ENCODE measurements at regions not wholly inside any gene's neighbourhood (a gene's known extent, or its start where the extent isn't known, plus 50 kb on each side); places are given as distances from the start of the nearest gene placed in this dataset.
"Not testable (repeated sequence)": the region's sequence is repeated elsewhere in the genome, so short reads cannot be mapped to it uniquely, and the experiment has no call there.

- DNase-seq: no peak
These were observed 182.7 kb downstream of the SMC2 start for GRCh38 chr9:104276709-104277245.

DNA sequence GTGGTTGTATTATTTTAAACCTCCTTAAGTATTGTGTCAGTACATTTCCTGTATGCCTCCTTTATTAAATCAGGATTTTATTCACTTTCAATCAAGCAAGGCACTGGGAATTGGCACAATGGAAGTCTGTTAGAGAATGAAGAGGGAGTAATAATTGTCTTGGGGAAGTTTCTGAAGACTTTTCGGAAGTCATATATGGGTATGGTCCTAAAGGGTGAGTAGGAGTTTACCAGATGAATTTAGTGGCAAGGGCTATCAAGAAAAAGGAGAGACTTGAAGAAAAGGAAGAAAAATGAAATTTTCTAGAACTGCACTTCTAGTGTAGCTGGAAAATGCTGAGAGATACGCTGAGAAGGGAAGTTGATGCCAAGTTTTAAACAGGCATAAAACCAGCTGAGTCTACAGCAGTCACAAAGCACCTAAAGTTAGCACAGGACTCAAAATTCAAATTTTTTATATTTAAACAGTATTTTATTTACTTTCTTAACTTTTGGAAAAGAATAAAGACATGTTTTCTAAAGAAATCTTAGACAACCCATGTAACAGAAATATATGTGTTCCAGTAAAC lies 184.9 kb downstream of the SMC2 start:
- DNase-seq: no peak

DNA sequence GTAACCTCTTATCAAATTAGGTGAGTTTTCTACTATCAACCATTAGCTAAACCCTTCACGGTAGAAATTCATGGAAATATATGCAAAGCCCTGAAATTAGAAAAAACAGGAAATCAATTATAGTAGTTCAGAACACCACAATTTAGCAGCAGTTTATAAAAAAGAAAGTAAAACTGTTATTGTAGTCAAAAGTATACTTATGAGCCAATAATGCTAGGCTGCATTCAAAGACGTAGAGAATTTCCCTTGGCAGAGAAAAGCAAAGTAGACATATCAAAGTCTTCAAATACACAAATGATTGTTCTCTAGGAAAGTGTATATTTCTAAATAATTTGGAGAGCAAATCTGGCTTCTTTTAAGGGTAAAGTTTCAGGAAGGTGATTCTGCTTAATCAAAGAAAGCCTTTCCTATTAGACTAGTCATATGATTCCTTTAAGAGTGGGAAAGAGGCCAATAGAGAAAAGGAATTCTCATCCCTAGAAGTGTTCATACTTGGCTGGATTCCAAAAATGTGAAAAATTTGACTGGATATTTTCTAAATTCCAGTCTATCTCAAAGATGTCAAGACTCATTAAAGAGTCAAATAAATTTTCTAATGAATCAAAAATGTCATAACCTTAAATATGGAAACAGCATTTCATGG lies 185.5 kb downstream of the SMC2 start:
- DNase-seq: no peak

GRCh38 chr9:104280178-104280560 lies 186.1 kb downstream of the SMC2 start:
- DNase-seq: no peak

DNA sequence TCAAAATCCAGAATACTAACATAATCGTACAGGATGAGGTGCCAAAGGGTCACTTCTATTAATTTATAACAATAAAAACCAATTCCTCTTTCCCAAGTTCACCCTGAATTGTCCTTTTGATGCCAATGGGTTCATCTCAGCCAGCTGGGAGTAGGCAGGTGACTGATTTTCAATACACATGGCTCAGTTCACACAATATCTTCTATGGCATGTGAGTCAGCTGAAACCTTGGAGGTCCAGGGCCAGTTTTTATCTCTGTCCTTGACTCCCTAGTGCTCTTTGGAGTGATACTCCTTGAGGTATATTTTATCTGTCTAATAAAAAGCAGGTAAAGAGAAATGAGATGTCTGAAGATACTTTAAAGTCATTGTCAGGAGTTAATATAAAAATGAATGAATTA lies 186.6 kb downstream of the SMC2 start:
- DNase-seq: no peak

GRCh38 chr9:104286187-104286586 lies 192.1 kb downstream of the SMC2 start:
- no peak for DNase-seq

DNA sequence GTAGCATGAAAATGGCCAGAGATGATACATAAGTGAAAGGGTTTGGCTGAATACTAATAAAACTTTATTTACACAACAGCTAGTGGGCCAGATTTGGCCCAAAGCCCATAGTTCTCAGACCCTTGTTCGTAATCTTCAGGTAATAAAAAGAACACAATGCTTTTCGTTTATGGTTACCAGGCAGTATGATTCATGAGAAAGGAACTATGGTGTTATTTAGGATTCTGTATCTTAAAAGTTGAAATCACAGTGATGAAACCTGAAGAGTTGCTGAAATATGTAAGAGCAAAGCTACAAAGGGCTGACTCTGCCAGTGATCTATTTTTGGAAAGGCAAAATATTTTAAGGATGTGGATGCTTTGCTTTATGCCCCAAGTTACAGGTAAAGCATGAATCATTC lies 192.7 kb downstream of the SMC2 start:
- no peak for DNase-seq

- DNase-seq: no peak
These were observed 193.3 kb downstream of the SMC2 start for GRCh38 chr9:104287253-104287878.

DNA sequence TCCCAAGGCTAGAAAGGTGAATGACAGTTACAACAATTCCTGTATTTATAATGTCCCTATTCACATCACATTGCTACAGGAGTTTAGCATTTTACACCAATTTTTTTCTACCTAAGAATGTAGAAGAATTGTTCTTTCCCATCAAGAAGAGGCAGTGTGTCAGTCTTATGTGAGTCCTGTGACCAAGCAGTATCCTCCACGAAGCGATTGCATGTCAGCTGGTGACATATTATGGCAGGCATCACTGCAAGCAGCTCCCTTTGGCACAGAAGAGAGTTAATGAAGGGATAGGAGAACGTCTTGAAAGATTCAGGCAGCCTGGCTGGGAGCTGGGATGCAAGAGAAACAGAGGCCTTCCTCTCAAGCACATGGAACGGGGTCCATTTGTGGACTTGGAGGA lies 199.8 kb downstream of the SMC2 start:
- no peak for DNase-seq

DNA sequence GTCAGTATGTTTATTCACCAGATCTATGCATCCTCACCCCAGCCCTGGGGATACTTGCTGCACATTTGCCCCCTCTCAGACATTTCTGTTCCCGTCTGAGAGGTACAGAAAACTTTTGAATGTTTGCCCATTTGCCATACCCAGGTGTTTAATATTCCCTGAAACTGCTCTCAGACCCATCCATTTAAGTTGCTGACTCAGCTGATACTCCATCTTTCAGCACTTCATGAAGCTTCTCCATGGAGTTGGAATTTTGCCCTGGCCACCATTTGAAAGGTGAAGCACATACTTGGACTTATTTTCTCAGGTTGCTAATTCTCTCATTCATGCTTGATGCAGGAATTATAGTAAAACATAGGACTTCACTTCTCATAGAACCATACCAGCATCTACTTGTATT lies 203.9 kb upstream of the OR13F1 start:
- DNase-seq: no peak

GRCh38 chr9:104301755-104302154 lies 202.3 kb upstream of the OR13F1 start:
- no peak for DNase-seq

DNA sequence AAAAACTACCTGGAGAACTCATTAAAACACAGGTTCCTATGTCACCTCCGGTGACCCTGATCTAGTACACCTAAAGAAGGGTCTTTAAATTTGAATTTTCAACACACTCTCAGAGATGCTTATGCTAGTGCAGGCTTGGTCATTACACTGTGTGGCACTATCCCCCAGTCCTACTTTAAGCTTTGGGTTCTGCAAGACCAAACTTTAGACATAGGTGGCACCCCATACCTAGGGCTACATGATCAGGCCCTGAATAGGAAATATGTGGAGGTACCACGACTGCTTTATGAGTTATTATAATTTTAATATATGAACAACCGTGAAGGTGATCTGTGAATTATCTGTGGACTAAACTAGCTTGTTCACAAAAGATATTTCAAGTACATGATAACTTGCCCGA lies 201.3 kb upstream of the OR13F1 start:
- DNase-seq: no peak

GRCh38 chr9:104304925-104305324 lies 199.1 kb upstream of the OR13F1 start:
- DNase-seq: no peak

DNA sequence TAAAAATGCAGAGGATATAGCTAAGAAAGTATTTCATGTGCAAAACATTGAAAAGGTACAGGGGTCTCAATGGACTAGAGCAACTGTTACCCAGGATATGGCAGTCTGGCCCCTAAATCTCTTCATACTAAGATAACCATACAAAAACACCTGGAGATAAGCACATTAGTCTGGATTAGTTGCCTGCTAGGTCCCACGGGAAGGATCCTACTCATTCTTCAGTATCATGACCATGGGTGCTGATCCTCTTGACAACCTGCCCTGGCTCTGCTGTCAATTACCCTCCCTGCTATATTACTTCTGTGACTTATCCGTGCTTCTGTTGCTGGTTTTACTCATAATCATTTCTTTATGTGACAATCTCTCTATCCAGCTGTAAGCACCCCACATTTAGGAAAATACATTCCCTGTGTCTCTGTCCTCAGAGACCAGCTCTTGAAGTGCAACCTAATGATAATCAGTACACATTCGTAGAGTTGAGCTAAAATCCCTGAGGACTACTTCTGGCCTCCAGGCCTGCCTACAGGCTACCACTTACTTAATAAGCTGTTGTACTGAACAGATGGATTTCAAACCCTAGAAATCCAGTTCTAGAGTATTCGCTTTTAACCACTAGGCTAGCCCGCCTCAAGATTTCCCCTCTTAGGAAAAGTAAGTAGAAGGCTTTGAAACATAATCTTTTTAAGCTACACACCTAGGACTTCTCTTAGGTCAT lies 190.5 kb upstream of the OR13F1 start:
- no peak for DNase-seq

GRCh38 chr9:104316201-104317009 lies 187.7 kb upstream of the OR13F1 start:
- DNase-seq: not testable (repeated sequence)

GRCh38 chr9:104319198-104319597 lies 184.9 kb upstream of the OR13F1 start:
- no peak for DNase-seq

DNA sequence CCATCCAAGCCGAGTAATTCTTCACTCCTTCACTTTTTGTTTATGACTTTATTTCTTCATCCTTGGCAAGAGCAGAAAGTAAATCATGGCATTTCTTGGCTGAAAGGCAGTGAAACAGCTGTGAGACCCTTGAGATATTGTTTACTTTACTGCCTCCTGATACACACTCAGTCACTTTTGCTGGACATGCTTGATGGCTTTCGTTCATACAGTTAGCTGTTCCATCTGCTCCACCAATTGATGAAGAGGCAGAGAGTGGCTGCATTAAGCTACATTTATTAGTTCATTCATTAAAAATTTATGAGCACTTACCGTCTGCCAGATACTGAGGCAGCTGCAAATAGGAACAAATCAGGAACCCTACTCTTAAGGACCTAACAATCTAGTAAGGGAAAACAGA lies 184.4 kb upstream of the OR13F1 start:
- DNase-seq: no peak

DNA sequence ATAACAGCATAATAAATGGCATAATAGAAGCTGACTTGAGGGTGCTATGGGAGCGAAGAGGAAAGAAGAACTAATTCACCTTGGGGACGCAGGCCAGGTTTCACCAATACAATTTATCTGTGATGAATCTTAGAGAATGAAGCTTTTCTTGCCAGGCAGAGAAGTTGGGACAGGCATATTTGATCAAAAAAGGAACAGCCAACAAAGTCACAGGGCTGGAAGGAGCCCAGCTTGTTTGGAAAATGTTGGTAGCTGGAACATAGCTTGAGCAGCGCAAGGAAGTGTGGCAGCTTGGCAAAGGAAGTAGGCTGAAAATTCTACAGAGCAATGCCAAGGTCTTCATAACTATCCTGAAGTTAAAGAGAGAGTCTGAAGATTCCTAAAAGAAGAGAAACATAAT lies 181.5 kb upstream of the OR13F1 start:
- DNase-seq: no peak

GRCh38 chr9:104323967-104324694 lies 179.9 kb upstream of the OR13F1 start:
- not testable (repeated sequence) for DNase-seq

DNA sequence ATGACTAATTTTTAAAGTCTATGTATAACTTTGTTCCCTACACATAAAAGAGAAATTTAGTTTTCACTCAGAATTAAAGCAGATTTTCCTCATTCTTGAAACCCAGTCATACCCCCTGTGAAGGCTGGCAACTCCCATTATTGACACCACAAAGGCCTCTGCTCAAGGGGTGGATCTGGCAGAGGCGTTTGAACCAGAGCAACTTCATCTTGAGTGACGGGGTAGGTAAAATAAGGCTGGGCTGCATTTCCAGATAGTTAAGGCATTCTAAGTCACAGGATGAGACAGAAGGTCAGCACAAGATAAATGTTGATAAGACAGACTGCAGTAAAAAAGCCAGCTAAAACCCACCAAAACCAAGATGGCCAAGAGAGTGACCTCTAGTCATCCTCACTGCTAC lies 177.2 kb upstream of the OR13F1 start:
- no peak for DNase-seq

DNA sequence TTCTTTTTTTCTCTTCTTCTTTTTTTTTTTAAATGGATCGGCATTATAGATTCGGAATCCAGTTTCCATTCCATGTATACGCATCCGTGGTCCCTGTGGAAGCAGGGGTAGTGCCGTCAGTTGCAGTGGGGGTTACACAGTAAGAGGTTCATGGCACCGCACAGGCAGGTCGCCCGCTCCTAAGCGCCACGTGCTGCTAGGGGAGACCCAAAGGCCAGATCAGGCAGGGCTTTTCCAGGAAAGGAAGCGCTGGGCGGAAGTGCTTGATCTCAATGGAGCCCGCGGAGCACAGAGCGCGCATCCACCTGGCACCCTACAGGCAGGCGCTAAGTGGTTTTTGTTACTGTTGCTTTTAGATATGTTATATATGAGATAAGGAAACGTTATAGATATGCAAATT lies 174.8 kb upstream of the OR13F1 start:
- DNase-seq: no peak

DNA sequence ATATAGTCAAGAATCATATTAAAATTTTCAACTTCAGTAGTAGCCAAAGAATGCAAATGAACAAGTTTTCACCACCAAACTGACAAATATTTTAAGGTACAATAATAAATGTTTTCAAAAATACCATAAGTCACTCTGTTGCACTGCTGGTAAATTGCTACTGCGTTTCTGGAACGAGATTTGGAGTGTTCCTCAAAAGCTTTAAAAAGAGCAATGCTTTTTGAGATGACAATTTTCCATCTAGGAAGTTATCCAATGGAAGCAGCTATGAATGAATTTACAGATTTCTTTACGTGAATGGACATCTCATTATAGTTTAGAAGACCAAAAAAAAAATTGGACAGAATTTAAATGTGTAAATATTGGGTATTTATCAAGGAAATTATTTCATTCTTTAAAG lies 173.2 kb upstream of the OR13F1 start:
- DNase-seq: no peak
